ENCODE measurements at regions not wholly inside any gene's neighbourhood (a gene's known extent, or its start where the extent isn't known, plus 50 kb on each side); places are given as distances from the start of the nearest gene placed in this dataset.

GRCh38 chr11:62054081-62054480 is 69.7 kb upstream of the INCENP start:
- no peaks in the 10 kb centered on the region for H3K36me3 ChIP-seq (ENCODE audit: insufficient read depth, low read length, poor library complexity, severe bottlenecking)
- TF ChIP-seq, protein P1, sequence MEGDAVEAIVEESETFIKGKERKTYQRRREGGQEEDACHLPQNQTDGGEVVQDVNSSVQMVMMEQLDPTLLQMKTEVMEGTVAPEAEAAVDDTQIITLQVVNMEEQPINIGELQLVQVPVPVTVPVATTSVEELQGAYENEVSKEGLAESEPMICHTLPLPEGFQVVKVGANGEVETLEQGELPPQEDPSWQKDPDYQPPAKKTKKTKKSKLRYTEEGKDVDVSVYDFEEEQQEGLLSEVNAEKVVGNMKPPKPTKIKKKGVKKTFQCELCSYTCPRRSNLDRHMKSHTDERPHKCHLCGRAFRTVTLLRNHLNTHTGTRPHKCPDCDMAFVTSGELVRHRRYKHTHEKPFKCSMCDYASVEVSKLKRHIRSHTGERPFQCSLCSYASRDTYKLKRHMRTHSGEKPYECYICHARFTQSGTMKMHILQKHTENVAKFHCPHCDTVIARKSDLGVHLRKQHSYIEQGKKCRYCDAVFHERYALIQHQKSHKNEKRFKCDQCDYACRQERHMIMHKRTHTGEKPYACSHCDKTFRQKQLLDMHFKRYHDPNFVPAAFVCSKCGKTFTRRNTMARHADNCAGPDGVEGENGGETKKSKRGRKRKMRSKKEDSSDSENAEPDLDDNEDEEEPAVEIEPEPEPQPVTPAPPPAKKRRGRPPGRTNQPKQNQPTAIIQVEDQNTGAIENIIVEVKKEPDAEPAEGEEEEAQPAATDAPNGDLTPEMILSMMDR (conservative IDR thresholded peaks at IDR 0.05; ENCODE audit: low read depth, low read length), result no peak
- no peak for TF ChIP-seq EZH2 (IDR thresholded peaks at IDR 0.05; ENCODE audit: borderline replicate concordance, low read depth, low read length, poor library complexity, severe bottlenecking)
- CTCF ChIA-PET, result interaction anchor here (1.2 kb wide), 1 partner anchor 155 kb away, joined by 3 read pairs; no protein-coding TSS in a partner anchor
- no peak overlapping the region for H3K27ac ChIP-seq (ENCODE audit: low read depth, low read length, poor library complexity, severe bottlenecking)
- POLR2A ChIA-PET (ENCODE audit: low non-redundant PET), result no interaction called here
- DNase-seq (ENCODE audit: low spot score), result no peak
- intact Hi-C loops (cut with micrococcal nuclease; ENCODE audit: unreplicated experiment), result no loop called here
- no TSS peak for BruUV-seq (replicated peaks)
- H3K27me3 ChIP-seq (replicated peaks; ENCODE audit: insufficient read depth, low read depth, low read length, poor library complexity), result no peaks in the 10 kb centered on the region
- H3K4me3 ChIP-seq (ENCODE audit: low read depth, low read length, poor library complexity, severe bottlenecking), result no peak overlapping the region
- no peaks in the 10 kb centered on the region for H3K4me1 ChIP-seq (ENCODE audit: insufficient read depth, low read length, poor library complexity, severe bottlenecking)
- H3K9me3 ChIP-seq (ENCODE audit: low read depth, low read length, poor library complexity, severe bottlenecking), result no peaks in the 10 kb centered on the region

DNA sequence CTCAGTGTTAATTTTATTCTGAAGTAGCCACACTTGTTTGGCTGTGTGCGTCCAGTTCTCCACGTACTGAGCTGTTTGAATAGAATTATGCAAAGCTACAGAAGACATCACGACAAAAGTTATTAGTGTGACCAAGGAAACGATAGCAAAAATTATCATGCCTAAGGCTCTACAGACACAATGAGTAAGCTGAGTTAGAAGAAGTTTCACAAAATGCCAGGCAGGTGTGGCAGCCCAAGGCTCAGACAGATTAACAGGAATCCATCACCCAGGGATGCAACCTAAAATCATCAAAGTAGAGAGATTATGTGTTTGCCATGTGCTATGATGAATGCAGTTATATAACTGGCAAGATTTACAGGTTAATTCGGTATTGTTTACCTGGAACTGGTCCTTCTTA is 73.1 kb upstream of the INCENP start:
- Histone ChIP-seq H3K9me3 (ENCODE audit: low read depth, low read length, poor library complexity, severe bottlenecking) (no peaks in the 10 kb centered on the region), H3K4me3 (ENCODE audit: low read depth, low read length, poor library complexity, severe bottlenecking) (no peak overlapping the region), H3K4me1 (ENCODE audit: insufficient read depth, low read length, poor library complexity, severe bottlenecking) (no peaks in the 10 kb centered on the region), H3K27me3 (replicated peaks; ENCODE audit: insufficient read depth, low read depth, low read length, poor library complexity) (no peaks in the 10 kb centered on the region), H3K27ac (ENCODE audit: low read depth, low read length, poor library complexity, severe bottlenecking) (no peak overlapping the region), H3K36me3 (ENCODE audit: insufficient read depth, low read length, poor library complexity, severe bottlenecking) (no peaks in the 10 kb centered on the region)
- ChIA-PET POLR2A (ENCODE audit: low non-redundant PET) (no interaction called here), CTCF (no interaction called here)
- BruUV-seq (replicated peaks), result no TSS peak
- TF ChIP-seq EZH2 (IDR thresholded peaks at IDR 0.05; ENCODE audit: borderline replicate concordance, low read depth, low read length, poor library complexity, severe bottlenecking), result no peak
- TF ChIP-seq, protein P1 (conservative IDR thresholded peaks at IDR 0.05; ENCODE audit: low read depth, low read length), result no peak
- intact Hi-C loops (cut with micrococcal nuclease; ENCODE audit: unreplicated experiment), result no loop called here
- no peak for DNase-seq (ENCODE audit: low spot score)

GRCh38 chr11:62048100-62048499 is 75.7 kb upstream of the INCENP start:
- CTCF ChIA-PET, result no interaction called here

More at GRCh38 chr11:62048100-62048499, 75.7 kb upstream of the INCENP start:
- no peak for DNase-seq (ENCODE audit: low spot score)
- no TSS peak for BruUV-seq (replicated peaks)
- Histone ChIP-seq H3K36me3 (ENCODE audit: insufficient read depth, low read length, poor library complexity, severe bottlenecking) (no peaks in the 10 kb centered on the region), H3K4me3 (ENCODE audit: low read depth, low read length, poor library complexity, severe bottlenecking) (no peak overlapping the region), H3K9me3 (ENCODE audit: low read depth, low read length, poor library complexity, severe bottlenecking) (no peaks in the 10 kb centered on the region), H3K27ac (ENCODE audit: low read depth, low read length, poor library complexity, severe bottlenecking) (no peak overlapping the region), H3K4me1 (ENCODE audit: insufficient read depth, low read length, poor library complexity, severe bottlenecking) (no peaks in the 10 kb centered on the region), H3K27me3 (replicated peaks; ENCODE audit: insufficient read depth, low read depth, low read length, poor library complexity) (no peaks in the 10 kb centered on the region)
- POLR2A ChIA-PET (ENCODE audit: low non-redundant PET), result no interaction called here
- intact Hi-C loops (cut with micrococcal nuclease; ENCODE audit: unreplicated experiment), result no loop called here
- TF ChIP-seq, protein P1 (conservative IDR thresholded peaks at IDR 0.05; ENCODE audit: low read depth, low read length), result no peak
- no peak for TF ChIP-seq EZH2 (IDR thresholded peaks at IDR 0.05; ENCODE audit: borderline replicate concordance, low read depth, low read length, poor library complexity, severe bottlenecking)

Data from A673 (cell line).